ENCODE measurements at regions not wholly inside any gene's neighbourhood (a gene's known extent, or its start where the extent isn't known, plus 50 kb on each side); places are given as distances from the start of the nearest gene placed in this dataset.

DNA sequence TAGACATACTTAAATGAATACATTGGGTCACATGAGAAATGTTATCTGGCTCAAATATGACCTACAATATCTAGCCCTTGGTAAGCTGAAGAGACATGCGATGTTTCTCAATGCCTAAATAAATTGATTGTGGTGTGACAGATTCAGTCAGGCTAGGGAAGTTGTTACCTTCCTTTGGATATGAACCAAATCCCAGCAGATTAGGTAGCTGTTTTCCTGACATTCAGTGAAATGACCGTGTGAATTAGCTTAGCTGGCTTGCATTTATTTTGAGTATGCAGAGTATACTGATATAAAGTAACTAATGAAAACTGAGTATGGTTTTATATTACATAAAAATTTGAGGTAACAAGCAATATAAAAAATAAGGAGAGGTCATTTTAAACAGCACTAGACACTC, 288.2 kb downstream of the GJA1 start:
- no peaks in the 10 kb centered on the region for H3K9me3 ChIP-seq (ENCODE audit: low read depth)
- no peaks in the 10 kb centered on the region for H3K36me3 ChIP-seq
- H3K27me3 ChIP-seq, result no peaks in the 10 kb centered on the region
- H3K4me3 Mint-ChIP-seq, result no peak overlapping the region
- no peaks in the 10 kb centered on the region for H3K79me2 ChIP-seq (ENCODE audit: low read depth)
- H3F3A ChIP-seq (ENCODE audit: low read depth), result no peaks in the 10 kb centered on the region
- H2AFZ ChIP-seq (replicated peaks), result no peak overlapping the region
- no peak for DNase-seq (ENCODE audit: low spot score)
- H3K9me3 Mint-ChIP-seq, result no peaks in the 10 kb centered on the region
- no peaks in the 10 kb centered on the region for H3K36me3 Mint-ChIP-seq
- H3K9ac ChIP-seq, result no peak overlapping the region
- H3K4me2 ChIP-seq, result no peak overlapping the region
- H3K27me3 Mint-ChIP-seq (ENCODE audit: insufficient read depth, low read depth), result peaks cover 2% of the 10 kb centered on the region
- H3K27ac Mint-ChIP-seq, result no peak overlapping the region
- peaks cover 4% of the 10 kb centered on the region for H3K4me1 Mint-ChIP-seq
- no peak overlapping the region for H3K27ac ChIP-seq
- H4K20me1 ChIP-seq (ENCODE audit: low read depth), result no peaks in the 10 kb centered on the region
- TF ChIP-seq EZH2phosphoT487 (IDR thresholded peaks at IDR 0.05) (no peak), EZH2 (IDR thresholded peaks at IDR 0.05) (no peak)
- TF ChIP-seq, protein P1, sequence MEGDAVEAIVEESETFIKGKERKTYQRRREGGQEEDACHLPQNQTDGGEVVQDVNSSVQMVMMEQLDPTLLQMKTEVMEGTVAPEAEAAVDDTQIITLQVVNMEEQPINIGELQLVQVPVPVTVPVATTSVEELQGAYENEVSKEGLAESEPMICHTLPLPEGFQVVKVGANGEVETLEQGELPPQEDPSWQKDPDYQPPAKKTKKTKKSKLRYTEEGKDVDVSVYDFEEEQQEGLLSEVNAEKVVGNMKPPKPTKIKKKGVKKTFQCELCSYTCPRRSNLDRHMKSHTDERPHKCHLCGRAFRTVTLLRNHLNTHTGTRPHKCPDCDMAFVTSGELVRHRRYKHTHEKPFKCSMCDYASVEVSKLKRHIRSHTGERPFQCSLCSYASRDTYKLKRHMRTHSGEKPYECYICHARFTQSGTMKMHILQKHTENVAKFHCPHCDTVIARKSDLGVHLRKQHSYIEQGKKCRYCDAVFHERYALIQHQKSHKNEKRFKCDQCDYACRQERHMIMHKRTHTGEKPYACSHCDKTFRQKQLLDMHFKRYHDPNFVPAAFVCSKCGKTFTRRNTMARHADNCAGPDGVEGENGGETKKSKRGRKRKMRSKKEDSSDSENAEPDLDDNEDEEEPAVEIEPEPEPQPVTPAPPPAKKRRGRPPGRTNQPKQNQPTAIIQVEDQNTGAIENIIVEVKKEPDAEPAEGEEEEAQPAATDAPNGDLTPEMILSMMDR (IDR thresholded peaks at IDR 0.05), result no peak
- no peak overlapping the region for H3K4me3 ChIP-seq
- no peaks in the 10 kb centered on the region for H3K4me1 ChIP-seq

DNA sequence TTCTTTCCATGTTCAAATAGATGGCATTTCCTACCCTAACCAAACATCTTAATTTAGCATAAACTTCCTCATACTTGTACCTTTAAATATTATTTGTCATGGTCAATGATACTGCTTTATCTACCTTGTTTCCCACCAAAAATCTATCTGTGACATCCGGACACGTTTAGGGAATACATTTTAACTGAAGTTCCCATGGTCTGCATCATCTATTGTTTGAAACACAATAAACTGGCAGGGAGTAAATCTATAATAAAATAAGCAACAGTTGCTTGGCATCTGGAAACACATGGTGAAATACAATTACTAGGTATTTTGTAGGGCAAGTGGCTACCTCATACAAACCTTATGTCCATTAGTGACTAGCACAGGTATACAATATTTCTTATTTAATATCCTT, 289.1 kb downstream of the GJA1 start:
- Mint-ChIP-seq H3K9me3 (peaks cover 2% of the 10 kb centered on the region), H3K4me3 (no peak overlapping the region), H3K4me1 (peaks cover 4% of the 10 kb centered on the region), H3K36me3 (no peaks in the 10 kb centered on the region), H3K27me3 (ENCODE audit: insufficient read depth, low read depth) (peaks cover 2% of the 10 kb centered on the region), H3K27ac (no peak overlapping the region)
- no peaks in the 10 kb centered on the region for H3K9me3 ChIP-seq (ENCODE audit: low read depth)
- no peaks in the 10 kb centered on the region for H3K79me2 ChIP-seq (ENCODE audit: low read depth)
- H3K27me3 ChIP-seq, result no peaks in the 10 kb centered on the region
- no peak overlapping the region for H3K27ac ChIP-seq
- no peaks in the 10 kb centered on the region for H4K20me1 ChIP-seq (ENCODE audit: low read depth)
- H3K36me3 ChIP-seq, result no peaks in the 10 kb centered on the region
- DNase-seq (ENCODE audit: low spot score), result no peak
- TF ChIP-seq EZH2 (IDR thresholded peaks at IDR 0.05) (no peak), EZH2phosphoT487 (IDR thresholded peaks at IDR 0.05) (no peak)
- TF ChIP-seq, protein P1 (IDR thresholded peaks at IDR 0.05), result no peak
- H3K4me2 ChIP-seq, result no peak overlapping the region
- no peak overlapping the region for H2AFZ ChIP-seq (replicated peaks)
- no peak overlapping the region for H3K9ac ChIP-seq
- H3F3A ChIP-seq (ENCODE audit: low read depth), result no peaks in the 10 kb centered on the region
- H3K4me3 ChIP-seq, result no peak overlapping the region
- no peaks in the 10 kb centered on the region for H3K4me1 ChIP-seq

DNA sequence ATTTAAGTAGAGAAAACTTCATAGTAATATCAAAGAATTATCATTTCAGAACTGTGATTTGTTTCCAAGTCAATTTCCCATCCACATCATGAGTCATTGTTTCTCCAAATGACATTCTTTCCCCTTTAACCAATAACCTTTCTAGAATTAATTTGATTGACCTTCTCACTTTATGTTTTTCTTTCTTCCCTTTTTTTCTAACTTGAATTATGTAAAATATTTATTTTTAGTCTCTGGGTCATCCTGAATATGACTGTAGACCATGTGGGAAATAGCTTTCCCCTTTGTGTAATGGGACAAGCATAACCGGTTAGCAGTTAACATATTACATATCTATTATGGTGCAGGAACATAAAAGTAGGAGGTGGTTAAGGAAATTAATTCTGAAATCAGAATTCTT, 291.1 kb downstream of the GJA1 start:
- H3K9me3 Mint-ChIP-seq, result peaks cover 13% of the 10 kb centered on the region
- H3K9me3 ChIP-seq (ENCODE audit: low read depth), result no peaks in the 10 kb centered on the region
- no peaks in the 10 kb centered on the region for H3K4me1 ChIP-seq
- H3K4me3 ChIP-seq, result no peak overlapping the region
- peaks cover 3% of the 10 kb centered on the region for H3K27me3 Mint-ChIP-seq (ENCODE audit: insufficient read depth, low read depth)
- H3K4me3 Mint-ChIP-seq, result no peak overlapping the region
- no peaks in the 10 kb centered on the region for H3K79me2 ChIP-seq (ENCODE audit: low read depth)
- no peaks in the 10 kb centered on the region for H3K36me3 Mint-ChIP-seq
- no peak for DNase-seq (ENCODE audit: low spot score)
- H3K4me2 ChIP-seq, result no peak overlapping the region
- no peak overlapping the region for H3K27ac Mint-ChIP-seq
- TF ChIP-seq EZH2phosphoT487 (IDR thresholded peaks at IDR 0.05) (no peak), EZH2 (IDR thresholded peaks at IDR 0.05) (no peak)
- TF ChIP-seq, protein P1 (IDR thresholded peaks at IDR 0.05), result no peak
- no peaks in the 10 kb centered on the region for H4K20me1 ChIP-seq (ENCODE audit: low read depth)
- no peak overlapping the region for H2AFZ ChIP-seq (replicated peaks)
- no peaks in the 10 kb centered on the region for H3K27me3 ChIP-seq
- no peak overlapping the region for H3K9ac ChIP-seq
- peaks cover 4% of the 10 kb centered on the region for H3K4me1 Mint-ChIP-seq
- H3K36me3 ChIP-seq, result no peaks in the 10 kb centered on the region
- H3F3A ChIP-seq (ENCODE audit: low read depth), result no peaks in the 10 kb centered on the region
- H3K27ac ChIP-seq, result no peak overlapping the region

All from neural progenitor cell (in vitro differentiated cells).